HepG2 (cell line): ENCODE measurements at regions not wholly inside any gene's neighbourhood (a gene's known extent, or its start where the extent isn't known, plus 50 kb on each side); places are given as distances from the start of the nearest gene placed in this dataset.

Experiments used
- ATF1 ChIP-seq: IDR thresholded peaks from 2 replicates; pipeline ENCODE4 v1.6.1; 2016; ENCODE audit warnings: mild to moderate bottlenecking, control low read depth
- ATF3 ChIP-seq: sonication (generic); formaldehyde crosslinking; IDR thresholded peaks from 2 replicates; pipeline ENCODE4 v1.4.0; 2020; ENCODE audit warnings: missing genetic modification reagents
- BRCA1 ChIP-seq: sonication (generic); formaldehyde crosslinking; IDR thresholded peaks from 2 replicates; pipeline ENCODE4 v1.4.0; 2020; ENCODE audit warnings: missing genetic modification reagents
- CEBPB ChIP-seq: IDR thresholded peaks from 2 replicates; pipeline ENCODE4 v1.6.1; 2011; ENCODE audit warnings: low read depth, low read length, improper control_type of control experiment, borderline replicate concordance
- CHD4 ChIP-seq: fragments of 200-600 bp; sonication (generic); IDR thresholded peaks from 2 replicates; pipeline ENCODE4 v1.7.0; 2017; ENCODE audit warnings: mild to moderate bottlenecking, low read length, borderline replicate concordance
- CTCF ChIP-seq: sonication (generic); formaldehyde crosslinking; IDR thresholded peaks from 2 replicates; pipeline ENCODE4 v1.5.0; 2020; ENCODE audit warnings: mild to moderate bottlenecking, missing genetic modification reagents, moderate library complexity
- HIC2 ChIP-seq: sonication (generic); formaldehyde crosslinking; IDR thresholded peaks from 2 replicates; pipeline ENCODE4 v1.9.0; 2022; ENCODE audit warnings: low read depth, missing genetic modification reagents
- HNRNPL ChIP-seq: fragments of 200-400 bp; formaldehyde crosslinking; IDR thresholded peaks from 2 replicates; pipeline ENCODE4 v1.6.1; 2017; ENCODE audit warnings: mild to moderate bottlenecking, low read depth, low read length
- PAX8 ChIP-seq: sonication (generic); formaldehyde crosslinking; IDR thresholded peaks from 2 replicates; pipeline ENCODE4 v1.8.0; 2022; ENCODE audit warnings: mild to moderate bottlenecking, missing genetic modification reagents, borderline replicate concordance
- PHF8 ChIP-seq: sonication (generic); formaldehyde crosslinking; IDR thresholded peaks from 2 replicates; pipeline ENCODE4 v1.5.0; 2020; ENCODE audit warnings: missing genetic modification reagents
- ZBTB1 ChIP-seq: sonication (generic); formaldehyde crosslinking; IDR thresholded peaks from 2 replicates; pipeline ENCODE4 v1.4.0; 2020; ENCODE audit warnings: missing genetic modification reagents, borderline replicate concordance

GRCh38 chr13:50098693-50099092, 83.4 kb downstream of the KCNRG start:
- TF ChIP-seq CTCF (CRISPR knock-in tag) (no peak), BRCA1 (CRISPR knock-in tag) (no peak), HNRNPL (no peak), CEBPB (no peak), CHD4 (no peak), PAX8 (no peak), ATF1 (no peak), ATF3 (CRISPR knock-in tag) (no peak), PHF8 (CRISPR knock-in tag) (no peak), HIC2 (CRISPR knock-in tag) (no peak), ZBTB1 (CRISPR knock-in tag) (no peak)
